HG02623 (cell line): ENCODE measurements at regions not wholly inside any gene's neighbourhood (a gene's known extent, or its start where the extent isn't known, plus 50 kb on each side); places are given as distances from the start of the nearest gene placed in this dataset.

ENCODE experiments used
- ATAC-seq: cut with Tn5 transposase; IDR thresholded peaks from one replicate; pipeline ENCODE4 v1.9.1; 2021; ENCODE audit warnings: moderate library complexity; ENCODE audit not compliant: unreplicated experiment

DNA sequence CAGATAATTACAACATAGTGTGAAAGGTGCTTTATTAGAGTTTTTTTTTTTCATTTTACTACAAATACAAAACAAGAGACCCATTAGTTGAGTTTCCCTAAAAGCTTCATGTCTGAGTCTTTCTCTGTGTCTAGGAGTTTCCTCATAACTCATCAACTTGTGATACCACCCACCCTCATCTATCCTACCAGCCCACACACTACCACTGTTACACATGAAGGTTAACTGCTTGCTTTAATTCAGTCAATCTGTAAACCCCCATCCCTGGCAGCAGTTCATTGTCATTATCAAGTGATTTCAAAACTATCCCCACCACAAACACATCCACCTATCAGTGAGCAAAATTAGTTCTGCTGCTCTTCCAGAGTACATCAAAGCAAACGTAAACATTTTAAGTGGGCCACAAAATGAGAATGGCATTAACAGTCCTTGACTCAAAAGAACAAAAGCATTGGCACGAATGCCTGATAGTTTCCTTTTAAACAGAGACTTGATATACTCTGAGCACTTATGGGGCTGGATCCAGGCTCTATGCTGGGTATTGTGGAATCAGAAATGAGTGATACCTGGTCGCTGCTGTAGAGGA lies 331.6 kb upstream of the FAM241A start:
- ATAC-seq = no peak

DNA sequence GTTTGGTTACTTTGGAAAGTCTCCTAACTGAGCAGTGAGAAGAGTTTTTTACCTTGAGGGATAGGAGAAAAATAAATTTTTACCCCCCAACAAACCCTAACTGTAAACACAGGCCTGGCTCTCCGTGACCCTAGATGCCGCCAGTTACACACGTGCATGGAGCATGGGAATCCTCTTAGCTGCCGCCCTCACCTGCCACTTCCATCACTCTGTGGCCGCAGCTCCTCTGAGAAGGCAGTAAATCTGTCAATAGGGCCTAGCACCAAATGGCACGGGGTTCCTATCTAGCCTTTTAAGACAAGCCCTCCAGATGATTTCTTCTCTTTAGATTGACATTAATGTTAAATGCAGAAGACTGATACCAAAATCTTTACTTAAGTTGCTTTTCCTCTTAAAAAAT lies 330.3 kb upstream of the FAM241A start:
- ATAC-seq = no peak

DNA sequence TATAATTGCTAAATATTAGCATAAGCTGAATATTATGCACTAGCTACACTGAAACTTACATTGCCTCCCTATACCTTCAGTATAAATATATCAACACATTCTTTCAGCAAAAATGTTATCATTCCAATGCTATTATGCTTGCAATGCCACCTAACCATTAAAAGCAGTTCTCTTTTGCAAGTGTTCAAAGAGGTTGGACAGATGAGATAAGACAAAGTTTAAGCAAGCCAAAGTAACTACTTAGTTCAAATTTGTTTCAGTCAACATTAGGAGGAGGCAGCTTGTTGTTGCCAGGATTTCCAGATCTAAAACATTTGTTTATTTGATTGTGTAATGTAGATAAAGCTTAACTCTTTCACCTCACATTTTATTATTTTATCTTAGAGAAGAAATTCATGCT lies 323.9 kb upstream of the FAM241A start:
- ATAC-seq = no peak

DNA sequence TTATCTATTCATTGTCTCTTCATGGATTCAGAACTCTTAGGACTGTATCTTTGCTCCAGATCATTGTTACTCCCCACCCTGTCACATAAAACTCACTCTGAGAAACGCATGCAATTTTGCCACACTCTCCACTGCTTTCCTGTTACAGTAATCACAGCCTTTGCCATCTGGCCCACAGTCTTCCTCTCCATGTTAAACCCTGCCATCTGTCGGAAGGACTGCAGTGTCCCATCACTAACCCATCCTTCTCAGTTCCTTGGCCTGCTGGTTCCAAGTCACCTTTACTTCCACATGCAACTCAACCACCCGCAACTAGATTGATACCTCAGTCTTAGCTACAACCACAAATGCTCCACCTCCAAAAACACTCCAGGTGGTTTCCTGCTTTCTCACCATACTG lies 308.7 kb upstream of the FAM241A start:
- no peak for ATAC-seq

DNA sequence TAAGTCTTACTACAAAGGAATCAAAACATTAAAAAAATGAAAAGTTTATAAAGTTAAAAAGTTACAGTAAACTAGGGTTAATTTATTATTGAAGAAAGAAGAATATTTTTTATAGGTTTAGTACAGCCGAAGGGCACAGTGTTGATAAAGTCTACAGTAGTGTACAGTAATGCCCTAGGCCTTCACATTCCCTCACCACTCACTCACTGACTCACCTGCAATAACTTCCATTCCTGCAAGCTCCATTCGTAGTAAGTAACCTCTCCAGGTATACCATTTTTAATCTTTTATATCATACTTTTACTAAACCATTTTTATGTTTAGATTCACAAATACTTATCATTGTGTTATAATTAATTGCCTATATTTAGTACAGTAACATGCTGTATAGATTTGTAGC lies 307.5 kb upstream of the FAM241A start:
- no peak for ATAC-seq

DNA sequence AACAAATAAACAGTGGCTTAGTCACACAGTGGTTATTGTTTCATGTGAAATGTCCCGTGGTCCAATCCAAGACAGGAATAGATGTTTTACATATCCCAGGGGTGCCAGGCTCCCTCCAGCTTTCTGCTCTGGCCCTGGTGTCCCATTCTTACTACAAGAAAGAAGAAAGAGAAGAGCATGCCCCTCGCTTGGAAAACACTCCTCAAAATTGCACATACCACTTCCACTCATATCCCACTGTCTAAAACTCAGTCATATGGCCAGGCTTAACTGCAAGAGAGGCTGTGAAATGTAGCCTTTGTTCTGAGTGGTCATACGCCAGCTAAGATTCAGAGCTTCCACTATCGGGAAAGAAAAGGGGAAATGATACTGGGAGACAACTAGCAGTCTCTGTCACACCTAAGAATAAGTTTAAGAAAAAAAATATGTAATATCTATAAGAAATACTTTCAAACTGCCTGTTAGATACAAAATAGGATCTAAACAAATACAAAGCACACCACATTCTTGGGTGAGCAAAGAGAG lies 306.8 kb upstream of the FAM241A start:
- peak; percentile 75 for ATAC-seq

DNA sequence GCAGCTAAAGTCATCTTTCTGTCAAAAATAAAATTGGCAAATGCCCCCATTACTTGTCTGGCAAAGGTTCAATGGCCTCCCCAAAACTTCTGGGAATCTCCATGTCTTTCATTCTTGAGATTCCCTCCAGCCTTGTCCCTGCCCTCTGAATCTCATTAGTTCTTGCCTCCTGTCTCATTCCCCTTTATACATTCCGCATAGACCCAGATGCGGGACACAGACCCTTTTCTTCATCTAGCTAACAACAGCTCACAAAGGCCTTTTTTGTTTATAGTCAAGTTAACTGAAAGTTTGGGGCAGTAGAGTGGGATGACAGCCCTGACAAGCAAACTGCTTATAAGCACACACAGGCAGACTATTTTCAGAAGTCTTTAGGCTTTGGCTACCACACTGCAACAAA lies 306.1 kb upstream of the FAM241A start:
- no peak for ATAC-seq

DNA sequence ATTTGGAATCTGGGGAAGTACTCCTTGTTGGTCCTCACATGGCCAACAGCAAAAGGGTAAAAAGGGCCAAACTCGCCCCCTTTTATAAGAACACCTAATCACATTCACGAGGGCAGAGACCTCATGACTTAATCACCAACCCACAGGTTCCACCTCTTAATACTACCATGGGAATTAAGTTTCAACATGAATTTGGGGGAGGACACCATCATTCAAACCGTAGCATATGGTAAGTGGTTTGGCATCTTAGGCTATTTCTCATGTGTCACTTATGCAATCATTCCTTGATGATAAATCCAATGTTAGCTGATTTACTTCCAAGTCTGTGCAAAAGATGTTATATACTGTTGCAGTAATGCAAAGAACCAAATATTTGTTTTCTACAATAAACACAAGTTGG lies 302.9 kb upstream of the FAM241A start:
- ATAC-seq = no peak

DNA sequence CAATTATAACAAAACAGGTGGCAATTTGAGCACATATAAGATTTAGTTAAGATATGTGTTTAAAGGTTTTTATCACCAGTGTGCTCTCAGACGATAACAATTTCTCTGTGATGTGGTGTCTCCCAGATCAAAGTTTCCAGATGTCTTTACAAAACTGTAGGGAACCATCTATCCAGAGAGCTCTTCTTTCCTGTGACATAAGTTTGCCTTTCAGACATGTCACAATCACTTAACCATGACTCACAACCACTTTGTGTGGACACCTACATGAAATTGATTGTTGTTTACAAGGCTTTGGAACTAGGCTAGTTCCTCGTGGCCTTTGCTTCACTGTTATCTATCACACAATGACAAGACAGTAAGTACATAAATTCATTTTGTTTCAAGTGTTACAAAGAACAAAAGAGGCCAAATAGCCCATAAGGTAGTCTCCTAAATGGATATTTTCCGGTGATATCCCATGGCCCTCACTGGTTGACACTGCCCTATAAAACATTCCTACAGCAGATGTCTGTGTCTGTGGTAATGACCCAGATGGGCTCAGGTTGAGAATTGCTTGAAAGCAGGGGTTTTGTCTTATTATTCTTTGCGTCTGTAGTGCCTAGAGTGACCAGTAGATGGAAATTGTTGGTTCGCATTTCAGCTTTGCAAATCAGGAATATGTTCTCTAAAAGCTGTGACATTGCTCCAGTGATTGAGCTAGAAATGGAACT lies 297.8 kb upstream of the FAM241A start:
- ATAC-seq = no peak

DNA sequence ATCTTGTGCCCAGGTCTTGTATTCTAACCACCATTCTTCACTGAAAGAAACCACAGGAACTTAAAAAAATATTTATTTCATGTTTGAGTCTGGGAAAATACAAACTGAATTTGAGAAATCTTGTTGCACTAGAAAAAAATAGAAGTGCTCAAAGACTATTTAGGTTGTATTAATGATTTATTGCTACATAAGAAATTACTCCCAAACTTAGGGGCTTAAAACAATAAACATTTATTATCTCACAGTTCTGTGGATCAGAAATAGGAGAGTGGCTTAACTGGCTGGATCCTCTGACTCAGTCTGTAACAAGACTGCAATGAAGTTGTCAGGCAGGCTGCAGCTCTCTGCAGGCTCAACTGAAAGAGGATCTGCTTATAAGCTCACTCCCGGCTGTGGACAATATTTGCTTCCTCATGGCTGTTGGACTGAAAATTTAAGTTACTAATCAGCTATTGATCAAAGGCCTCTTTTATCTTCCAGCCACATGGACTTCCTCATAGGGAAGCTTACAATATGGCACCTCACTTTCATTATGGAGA lies 295.4 kb upstream of the FAM241A start:
- no peak for ATAC-seq

DNA sequence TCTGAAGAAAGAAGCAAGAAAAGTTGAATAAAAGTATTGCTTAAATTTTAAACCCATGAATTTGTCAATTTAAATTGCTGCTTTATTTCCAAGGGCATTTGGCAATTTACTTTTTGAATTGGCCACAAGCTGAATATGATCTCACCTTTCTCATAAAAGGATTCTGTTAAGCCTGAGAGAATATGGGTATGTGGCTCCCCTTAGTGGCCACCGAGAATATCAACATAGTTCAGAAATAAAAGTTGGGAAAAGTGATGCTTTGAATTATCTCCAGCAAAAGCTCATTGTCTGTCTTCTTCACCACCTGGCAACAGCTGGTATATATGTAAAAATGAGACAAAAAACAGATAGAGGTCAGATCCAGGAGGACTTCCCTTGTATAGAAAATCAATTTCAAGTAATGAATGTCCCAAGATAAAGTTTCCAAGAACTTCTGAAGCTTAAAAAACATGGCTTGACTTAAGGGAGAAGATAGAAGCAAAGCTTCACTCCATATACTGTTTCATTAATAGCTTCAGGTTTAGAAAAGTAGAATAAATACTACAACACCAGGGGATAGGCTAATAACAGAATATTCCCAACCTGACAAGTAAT lies 290.7 kb upstream of the FAM241A start:
- ATAC-seq = peak; percentile 85

DNA sequence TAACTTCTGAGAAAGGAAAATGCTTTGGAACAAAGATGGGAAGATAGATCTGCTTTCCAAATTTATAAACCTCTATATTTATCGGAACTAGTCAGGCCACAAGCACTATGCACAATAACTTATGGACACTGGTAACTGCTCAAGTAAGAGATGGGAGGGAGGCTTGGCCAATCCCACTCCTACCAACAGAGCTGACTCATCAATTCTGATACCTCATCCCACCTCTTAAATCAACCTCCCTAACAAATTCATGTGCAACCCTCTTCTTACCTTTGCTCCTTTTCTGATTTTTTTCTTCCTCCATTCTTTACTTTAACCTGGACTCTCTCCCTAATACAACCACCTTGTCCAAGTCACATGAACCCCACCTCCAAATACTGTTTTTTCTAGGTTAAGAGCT lies 289.9 kb upstream of the FAM241A start:
- no peak for ATAC-seq

DNA sequence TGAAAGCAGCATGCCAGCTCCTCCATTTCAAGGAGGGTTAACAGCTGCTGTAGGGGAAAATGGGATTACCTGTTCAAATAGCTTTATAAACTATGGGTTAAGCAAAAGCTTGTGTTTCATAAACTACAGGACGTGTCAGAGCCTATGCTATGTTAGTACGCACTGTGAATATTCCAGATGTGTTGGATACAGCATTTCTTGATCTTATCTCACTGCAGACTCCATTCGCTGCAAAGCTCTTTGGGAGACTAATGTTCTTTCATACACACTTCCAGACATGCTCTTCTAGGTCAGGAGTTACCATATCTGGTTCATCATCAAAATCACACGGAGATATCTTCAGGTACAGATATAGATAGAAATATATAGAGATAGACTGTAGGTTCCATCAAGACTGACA lies 281.2 kb upstream of the FAM241A start:
- no peak for ATAC-seq

DNA sequence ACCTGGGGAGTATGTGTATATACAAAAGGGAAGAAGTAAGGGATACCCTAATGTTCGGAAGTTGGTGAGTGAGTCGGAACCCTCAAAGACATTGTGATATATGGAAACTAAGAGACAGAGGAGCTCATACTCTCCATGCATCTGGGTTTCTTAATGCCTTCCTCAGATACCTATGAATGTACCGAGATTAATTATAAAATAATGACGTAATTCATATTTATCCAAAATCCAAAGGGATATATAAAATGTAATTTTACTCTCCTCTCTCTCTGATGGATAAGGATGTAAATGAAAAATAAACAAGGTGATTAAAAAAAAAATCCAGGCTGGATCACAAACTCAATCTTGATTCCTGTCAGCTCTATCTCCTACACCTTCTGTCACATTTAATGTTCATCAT lies 275.9 kb upstream of the FAM241A start:
- ATAC-seq = no peak

DNA sequence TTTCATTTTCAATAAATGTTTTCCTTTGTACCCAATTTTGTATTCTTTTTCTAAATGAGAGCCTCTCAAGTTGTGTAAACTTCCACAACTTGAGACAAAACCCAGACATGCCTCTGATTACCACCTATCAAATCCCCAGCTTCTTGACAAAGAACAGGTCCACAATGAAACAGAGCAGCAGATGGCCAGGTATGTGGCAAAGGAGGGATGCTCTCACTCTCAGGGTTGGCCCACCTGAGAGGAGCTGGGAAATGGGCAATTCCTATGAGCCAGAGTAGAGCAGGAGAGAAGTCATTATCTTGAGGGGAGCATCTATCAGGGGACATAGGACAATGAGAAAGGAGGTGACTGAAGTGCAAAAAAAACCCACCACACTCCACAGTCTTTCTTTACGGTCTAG lies 273.5 kb upstream of the FAM241A start:
- ATAC-seq = no peak

DNA sequence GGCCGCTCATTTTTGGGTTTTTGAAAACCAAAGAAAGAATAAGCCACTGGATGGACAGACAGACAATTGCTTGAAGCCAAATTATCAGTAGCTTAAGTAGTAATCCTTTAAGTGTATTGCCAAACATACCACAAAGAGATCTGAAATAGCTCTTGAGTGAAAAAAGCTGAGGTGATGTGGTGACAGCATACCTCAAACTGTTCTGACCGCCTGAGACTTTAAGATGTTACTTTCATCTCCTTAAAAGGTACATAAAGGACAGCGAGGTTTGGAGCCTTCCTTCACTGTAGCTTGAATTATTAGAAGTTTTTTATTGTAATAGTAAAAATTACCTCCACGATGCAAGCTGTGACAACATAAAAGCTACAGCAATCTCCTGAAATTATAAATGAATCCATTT lies 271.5 kb upstream of the FAM241A start:
- no peak for ATAC-seq

DNA sequence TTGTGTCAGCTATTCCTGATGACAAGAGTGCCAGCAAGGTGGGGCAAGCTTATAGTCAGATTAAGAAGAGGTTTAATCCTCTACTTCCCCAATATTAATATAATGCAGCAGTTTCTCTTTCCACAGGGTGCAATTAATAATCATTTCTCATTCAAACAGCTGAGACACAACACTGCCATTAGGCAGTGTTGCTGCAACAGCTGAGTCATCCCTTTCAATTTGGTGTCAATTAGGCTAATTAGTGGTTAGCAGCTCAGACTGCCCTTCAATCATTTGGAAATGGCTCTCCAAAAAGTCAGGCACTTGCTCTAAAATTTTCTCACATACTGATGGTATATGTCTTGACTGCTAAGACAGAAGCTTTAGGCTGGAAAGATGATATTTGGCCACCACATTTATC lies 265.7 kb upstream of the FAM241A start:
- no peak for ATAC-seq

DNA sequence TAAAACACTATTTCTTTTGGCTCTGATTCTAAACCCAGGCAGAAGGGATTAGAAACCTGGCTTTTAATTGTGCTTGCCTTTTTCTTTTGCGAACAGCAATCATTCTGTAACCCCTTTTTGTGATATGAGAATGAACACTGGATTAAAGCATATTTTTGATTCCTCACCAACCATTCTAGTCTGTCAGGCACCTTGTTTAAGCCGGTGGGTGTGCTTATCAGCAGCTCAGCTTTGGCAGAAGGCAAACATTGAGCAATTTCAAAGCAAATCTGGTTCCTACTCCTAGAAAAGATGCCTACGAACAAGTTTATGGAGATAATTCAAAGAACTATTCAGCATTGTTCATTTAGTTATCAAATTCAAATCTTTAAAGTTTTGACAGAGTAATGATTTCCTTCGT lies 265.1 kb upstream of the FAM241A start:
- ATAC-seq = no peak

DNA sequence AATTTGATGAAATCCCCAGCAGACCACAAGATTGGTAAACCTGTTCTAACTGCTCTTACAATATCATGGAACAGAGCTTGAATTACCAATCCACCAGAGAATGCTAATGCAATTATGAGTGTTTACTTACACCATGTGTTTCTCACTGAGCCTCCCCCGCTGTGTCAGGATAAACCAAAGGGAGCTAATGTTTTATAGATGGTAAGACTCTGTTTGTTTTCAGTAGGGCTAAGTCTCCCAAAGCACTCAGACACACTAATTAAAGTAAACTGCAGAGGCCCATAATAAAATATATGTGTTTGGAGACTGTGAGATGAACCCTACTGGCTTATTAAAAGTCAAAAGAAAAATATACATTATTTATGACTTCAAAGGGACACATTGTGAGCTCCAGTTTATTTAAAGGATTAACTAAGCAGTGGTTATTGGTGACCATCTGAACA lies 261.7 kb upstream of the FAM241A start:
- ATAC-seq = no peak

DNA sequence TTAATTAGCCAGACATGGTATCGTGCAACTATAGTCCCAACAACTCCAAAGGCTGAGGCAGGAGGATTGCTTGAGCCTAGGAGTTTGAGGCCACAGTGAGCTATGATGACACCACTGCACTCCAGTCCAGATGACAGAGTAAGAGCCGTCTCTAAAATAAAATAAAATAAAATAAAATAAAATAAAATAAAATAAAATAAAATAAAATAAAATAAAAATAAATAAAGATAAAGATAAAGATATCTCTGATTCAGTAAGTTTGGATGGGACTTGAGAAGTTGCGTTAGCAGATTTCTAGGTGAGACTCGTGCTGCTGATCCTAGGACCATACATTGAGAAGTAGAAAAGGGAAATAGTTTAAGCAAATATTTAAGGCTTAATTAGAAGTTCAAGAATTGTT lies 254.8 kb upstream of the FAM241A start:
- ATAC-seq = no peak

DNA sequence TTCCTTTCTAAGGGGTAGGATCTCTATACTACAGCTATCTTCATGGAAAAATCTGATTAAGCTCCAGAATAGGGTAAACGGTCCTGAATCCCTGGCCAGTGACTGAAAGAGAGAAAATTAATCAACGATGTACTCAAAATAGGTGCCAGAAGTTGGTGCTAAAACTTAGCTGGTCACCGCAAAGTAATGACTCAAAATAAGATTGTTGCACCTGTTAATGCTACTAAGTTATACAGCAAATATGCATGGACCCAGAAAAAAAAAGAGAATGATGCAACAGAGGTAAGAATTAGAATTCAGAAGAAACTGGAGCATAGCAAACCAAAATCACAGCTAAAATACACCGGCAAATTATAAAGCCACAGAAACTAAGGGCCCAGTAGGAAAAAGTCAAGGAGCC lies 239.7 kb upstream of the FAM241A start:
- ATAC-seq = peak; percentile 64

DNA sequence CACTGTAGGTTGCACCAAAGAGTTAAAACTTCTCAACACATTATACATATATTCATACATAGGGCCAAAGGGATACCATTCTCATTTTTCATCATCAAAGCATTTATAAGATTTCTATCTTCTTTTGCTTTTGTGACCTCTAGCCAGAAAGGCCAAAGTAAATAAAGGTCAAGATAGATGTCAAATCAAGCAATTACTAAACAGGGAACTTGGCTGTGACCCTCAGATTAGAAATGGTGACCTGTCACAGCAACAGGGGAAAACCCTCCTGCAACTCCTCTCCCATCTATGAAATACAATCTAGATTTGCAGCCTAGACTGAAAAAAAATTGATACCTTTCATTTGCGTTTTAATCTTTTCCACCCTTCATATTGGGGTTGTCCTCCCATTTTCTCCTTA lies 225.6 kb upstream of the FAM241A start:
- ATAC-seq = no peak
